CD4-positive, alpha-beta T cell (primary cell): ENCODE measurements at regions not wholly inside any gene's neighbourhood (a gene's known extent, or its start where the extent isn't known, plus 50 kb on each side); places are given as distances from the start of the nearest gene placed in this dataset.
"Not testable (repeated sequence)": the region's sequence is repeated elsewhere in the genome, so short reads cannot be mapped to it uniquely, and the experiment has no call there.

Experiments used
- ATAC-seq: fragments of 200-7000 bp; cut with Tn5 transposase; one replicate; pipeline ENCODE4 v1.10.0; 2022; ENCODE audit warnings: mild to moderate bottlenecking; ENCODE audit not compliant: poor library complexity
- CTCF ChIA-PET: fragments of 350-600 bp; sonication (Branson Sonifier 250); formaldehyde crosslinking; loops from one replicate; lab custom pipeline; 2021; ENCODE audit warnings: antibody characterized with exemption, inconsistent platforms; lab: Charles Lee
- POLR2A ChIA-PET: fragments of 350-600 bp; sonication (Branson Sonifier 250); formaldehyde crosslinking; loops from one replicate; lab custom pipeline; 2021; ENCODE audit warnings: antibody characterized with exemption, inconsistent platforms; lab: Charles Lee
- DNase-seq, 14 experiments: peaks; one replicate each; pipeline ENCODE4 v3.0.0-alpha.2; 2013 to 2020; ENCODE audit warnings: mixed read lengths in 2 of 14
- H3K27ac ChIP-seq, 2 donors: one replicate each; pipeline versions ENCODE4 v1.5.1 to v1.7.0; 2013; ENCODE audit warnings: low read length in 2 of 2, low read depth in 1 of 2, mild to moderate bottlenecking in 1 of 2
- H3K27me3 ChIP-seq, 2 experiments: 1 replicate in 1 of 2; 2 replicates in 1 of 2; pipeline versions ENCODE4 v1.6.1 to v1.7.0; 2013; ENCODE audit warnings: low read length in 2 of 2, control low read depth in 1 of 2, mild to moderate bottlenecking in 1 of 2, moderate library complexity in 1 of 2; ENCODE audit not compliant: insufficient read depth in 2 of 2, control insufficient read depth in 1 of 2
- H3K36me3 ChIP-seq: one replicate; pipeline ENCODE4 v1.6.1; 2013; ENCODE audit warnings: low read length, control low read depth; ENCODE audit not compliant: insufficient read depth
- H3K4me1 ChIP-seq: one replicate; pipeline ENCODE4 v1.6.1; 2013; ENCODE audit warnings: low read length, control low read depth; ENCODE audit not compliant: insufficient read depth
- H3K4me3 ChIP-seq: one replicate; pipeline ENCODE4 v1.5.1; 2013; ENCODE audit warnings: mild to moderate bottlenecking, low read length, moderate library complexity
- H3K9me3 ChIP-seq, 2 experiments: 1 replicate in 1 of 2; 2 replicates in 1 of 2; pipeline versions ENCODE4 v1.6.1 to v1.7.0; 2013; ENCODE audit warnings: low read length in 2 of 2, mild to moderate bottlenecking in 2 of 2, control low read depth in 1 of 2, moderate library complexity in 1 of 2; ENCODE audit not compliant: control insufficient read depth in 1 of 2, insufficient read depth in 1 of 2
- H3K27ac Mint-ChIP-seq: one replicate; pipeline ENCODE4 v1.8.0; 2020; ENCODE audit warnings: mixed read lengths
- H3K27me3 Mint-ChIP-seq: one replicate; pipeline ENCODE4 v1.8.0; 2021; ENCODE audit warnings: mixed read lengths
- H3K36me3 Mint-ChIP-seq: one replicate; pipeline ENCODE4 v1.8.0; 2021; ENCODE audit warnings: low read depth, mixed read lengths
- H3K4me1 Mint-ChIP-seq: one replicate; pipeline ENCODE4 v1.8.0; 2021; ENCODE audit warnings: low read depth, mixed read lengths
- H3K4me3 Mint-ChIP-seq: one replicate; pipeline ENCODE4 v1.8.0; 2020; ENCODE audit warnings: mild to moderate bottlenecking, mixed read lengths
- H3K9me3 Mint-ChIP-seq: one replicate; pipeline ENCODE4 v1.8.0; 2020; ENCODE audit warnings: mixed read lengths
- intact Hi-C, 2 experiments: fragments of 100-400 bp; cut with DNase I in 1 of 2; cut with micrococcal nuclease in 1 of 2; formaldehyde crosslinking; loops; one replicate each; pipeline versions ENCODE4 v1.15.1 to v1.9.0; 2023 to 2025; cut with DNase I, micrococcal nuclease

DNA sequence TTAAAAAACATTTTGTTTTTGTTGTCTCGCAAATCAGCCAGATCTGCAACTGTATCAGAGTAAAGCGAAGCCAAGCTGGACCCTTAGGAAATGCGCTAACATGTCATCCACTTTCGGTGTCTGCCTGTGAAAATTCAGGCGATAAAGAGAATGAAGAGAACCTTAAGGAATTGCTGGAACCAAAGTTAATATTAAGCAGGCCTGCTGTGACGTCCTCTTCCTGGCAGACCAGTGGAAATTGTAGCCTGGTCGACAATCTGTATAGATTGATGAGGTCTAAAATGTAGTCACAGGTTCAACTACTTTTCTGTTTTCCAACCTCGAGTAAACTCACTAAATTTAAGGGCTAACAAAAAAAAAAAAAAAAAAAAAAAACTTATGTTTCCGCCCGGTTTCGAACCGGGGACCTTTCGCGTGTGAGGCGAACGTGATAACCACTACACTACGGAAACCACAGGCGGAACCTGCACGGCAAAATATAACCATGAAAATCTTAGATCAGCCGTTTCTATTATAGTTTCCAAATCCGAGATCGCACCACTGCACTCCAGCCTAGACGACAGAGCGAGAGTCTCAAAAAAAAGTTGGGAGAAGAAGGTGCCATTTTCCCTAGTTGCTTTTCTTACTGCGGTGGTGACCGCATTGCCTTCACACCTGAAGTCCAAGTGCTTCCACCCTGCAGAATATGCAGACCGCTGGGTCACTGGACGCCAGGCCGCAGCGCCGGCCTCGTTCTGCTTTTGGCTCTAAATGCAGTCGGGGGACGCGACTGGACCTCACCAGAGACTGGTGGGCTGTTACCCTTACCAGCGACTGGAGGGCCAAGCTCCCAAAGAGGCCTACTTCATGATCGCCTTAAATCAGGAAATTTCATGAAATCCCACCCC, 131.0 kb downstream of the PPIAL4A start:
- H3K4me1 Mint-ChIP-seq, H3K27ac ChIP-seq, H3K27me3 ChIP-seq, CTCF ChIA-PET, H3K9me3 Mint-ChIP-seq, H3K4me1 ChIP-seq, H3K36me3 ChIP-seq, H3K9me3 ChIP-seq, H3K4me3 ChIP-seq, H3K36me3 Mint-ChIP-seq, H3K27me3 Mint-ChIP-seq, POLR2A ChIA-PET, intact Hi-C loops: not testable (repeated sequence)
- H3K27ac Mint-ChIP-seq = peak overlapping the region; percentile 84
- peak; percentile 55 for ATAC-seq
- H3K4me3 Mint-ChIP-seq = peak overlapping the region; percentile 65
- peak in 9 of 14 experiments; percentile 5 to 60 (median 35) for DNase-seq

DNA sequence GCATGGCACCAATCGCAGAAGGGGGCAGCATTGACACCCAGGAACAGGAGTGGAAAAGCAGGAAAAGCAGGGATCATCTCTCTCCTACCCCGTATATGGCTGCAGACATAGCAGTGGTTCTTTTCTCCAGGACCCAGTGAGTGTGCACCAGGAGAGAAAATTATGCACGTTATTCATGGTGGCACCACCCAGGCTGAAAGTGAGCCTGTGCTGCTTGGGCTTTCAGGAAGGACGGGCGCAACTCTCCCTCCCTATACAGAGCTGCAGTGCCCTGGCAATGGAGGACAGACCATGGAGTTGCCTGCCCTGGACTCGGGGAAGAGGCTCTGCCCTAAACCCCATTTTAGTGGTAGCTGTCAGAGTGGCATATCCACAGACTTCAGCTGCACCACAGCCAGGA, 132.1 kb downstream of the PPIAL4A start:
- H3K4me3 Mint-ChIP-seq, H3K36me3 Mint-ChIP-seq, H3K27me3 Mint-ChIP-seq, CTCF ChIA-PET, H3K4me3 ChIP-seq, ATAC-seq, H3K4me1 ChIP-seq, DNase-seq, POLR2A ChIA-PET, H3K27me3 ChIP-seq, H3K9me3 Mint-ChIP-seq, H3K36me3 ChIP-seq, H3K27ac ChIP-seq, intact Hi-C loops, H3K4me1 Mint-ChIP-seq, H3K27ac Mint-ChIP-seq, H3K9me3 ChIP-seq: not testable (repeated sequence)

GRCh38 chr1:121032878-121033494, 143.4 kb downstream of the PPIAL4A start:
- H3K27ac Mint-ChIP-seq, H3K4me1 Mint-ChIP-seq, ATAC-seq: not testable (repeated sequence)

DNA sequence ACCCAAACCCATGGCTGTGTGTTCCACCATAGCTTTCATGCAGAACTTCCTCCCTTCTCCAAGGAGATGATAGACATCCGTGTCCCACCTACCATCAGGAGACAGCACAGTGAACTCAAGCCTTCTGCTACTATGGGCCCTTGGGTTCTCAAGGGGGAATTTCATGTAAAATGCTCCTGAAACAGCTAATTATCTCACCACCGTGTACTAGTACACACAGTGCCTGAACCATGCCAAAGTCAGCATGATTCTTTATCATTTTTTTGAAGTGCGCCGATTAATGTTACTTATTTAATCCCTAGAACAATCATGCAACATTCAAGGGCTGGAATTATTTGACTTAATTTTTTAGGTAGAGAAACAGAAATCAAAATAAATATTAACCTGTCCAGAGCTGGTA, 147.2 kb downstream of the PPIAL4A start:
- DNase-seq, H3K27me3 Mint-ChIP-seq, H3K27ac ChIP-seq, H3K36me3 ChIP-seq, H3K4me3 ChIP-seq, H3K4me3 Mint-ChIP-seq, H3K27me3 ChIP-seq, H3K4me1 Mint-ChIP-seq, H3K4me1 ChIP-seq, H3K9me3 Mint-ChIP-seq, POLR2A ChIA-PET, CTCF ChIA-PET, ATAC-seq, H3K9me3 ChIP-seq, intact Hi-C loops, H3K27ac Mint-ChIP-seq, H3K36me3 Mint-ChIP-seq: not testable (repeated sequence)

More at GRCh38 chr1:121032878-121033494, 143.4 kb downstream of the PPIAL4A start:
- H3K36me3 ChIP-seq, H3K27me3 ChIP-seq, H3K4me3 ChIP-seq, H3K4me1 ChIP-seq, DNase-seq, H3K27ac ChIP-seq, POLR2A ChIA-PET, CTCF ChIA-PET, H3K27me3 Mint-ChIP-seq, H3K4me3 Mint-ChIP-seq, H3K36me3 Mint-ChIP-seq, intact Hi-C loops, H3K9me3 ChIP-seq, H3K9me3 Mint-ChIP-seq: not testable (repeated sequence)

GRCh38 chr1:121040974-121041373, 143.2 kb downstream of the FAM72B start:
- DNase-seq, H3K27me3 Mint-ChIP-seq, intact Hi-C loops, POLR2A ChIA-PET, H3K4me1 Mint-ChIP-seq, H3K4me3 ChIP-seq, H3K36me3 Mint-ChIP-seq, H3K4me3 Mint-ChIP-seq, H3K27me3 ChIP-seq, H3K36me3 ChIP-seq, CTCF ChIA-PET, H3K9me3 ChIP-seq, H3K9me3 Mint-ChIP-seq, H3K4me1 ChIP-seq, ATAC-seq, H3K27ac ChIP-seq, H3K27ac Mint-ChIP-seq: not testable (repeated sequence)

- H3K4me1 Mint-ChIP-seq, H3K36me3 ChIP-seq, H3K9me3 Mint-ChIP-seq, H3K36me3 Mint-ChIP-seq, H3K27me3 Mint-ChIP-seq, H3K4me1 ChIP-seq, H3K4me3 Mint-ChIP-seq, intact Hi-C loops, ATAC-seq, H3K27ac Mint-ChIP-seq, H3K4me3 ChIP-seq, H3K27me3 ChIP-seq, POLR2A ChIA-PET, H3K27ac ChIP-seq, DNase-seq, H3K9me3 ChIP-seq, CTCF ChIA-PET: not testable (repeated sequence)
These were observed 142.6 kb downstream of the FAM72B start for GRCh38 chr1:121041497-121041896.

GRCh38 chr1:121042882-121043281, 141.3 kb downstream of the FAM72B start:
- H3K9me3 Mint-ChIP-seq, H3K9me3 ChIP-seq, H3K4me1 ChIP-seq, H3K36me3 Mint-ChIP-seq, ATAC-seq, H3K27ac ChIP-seq, CTCF ChIA-PET, DNase-seq, H3K27me3 ChIP-seq, H3K4me3 Mint-ChIP-seq, H3K27me3 Mint-ChIP-seq, H3K27ac Mint-ChIP-seq, intact Hi-C loops, H3K36me3 ChIP-seq, H3K4me3 ChIP-seq, POLR2A ChIA-PET, H3K4me1 Mint-ChIP-seq: not testable (repeated sequence)
